K562 (cell line): ENCODE measurements at regions not wholly inside any gene's neighbourhood (a gene's known extent, or its start where the extent isn't known, plus 50 kb on each side); places are given as distances from the start of the nearest gene placed in this dataset.

Experiments used
- ATAC-seq: fragments of 200-7000 bp; cut with Tn5 transposase; 3 replicates; pipeline ENCODE4 v1.9.1; 2020; ENCODE audit warnings: moderate library complexity
- BruUV-seq: library from RNA; stranded (reverse); fragments of 400-500 nt; replicated peaks from 2 replicates; lab custom pipeline; 2021; lab: Mats Ljungman, UMichigan
- CTCF ChIA-PET: fragments of 300-600 bp; formaldehyde crosslinking; extraction: SDS; loops from one replicate; lab custom pipeline; 2021; ENCODE audit warnings: low intra/inter-chr PET ratio; lab: Yijun Ruan, JAX
- POLR2A ChIA-PET: fragments of 300-600, 350-650 bp; sonication (Branson Sonifier 250); formaldehyde crosslinking; extraction: SDS; loops from one replicate; lab custom pipeline; 2021; ENCODE audit warnings: antibody characterized with exemption, inconsistent platforms; lab: Yijun Ruan, JAX
- DNase-seq, 4 experiments: peaks; one replicate each; pipeline versions ENCODE4 v3.0.0 to v3.0.0-alpha.2; 2011 to 2018; ENCODE audit warnings: low spot score in 3 of 4, mixed read lengths in 3 of 4; ENCODE audit errors: extremely low read depth in 1 of 4
- FAIRE-seq: peaks from 2 replicates; lab custom pipeline; 2011; peaks lifted over from hg19 to GRCh38; lab: Jason Lieb, UNC
- H2AFZ ChIP-seq: 2 replicates; pipeline ENCODE4 v1.6.0; 2011; ENCODE audit warnings: low read depth, low read length, control low read depth, inconsistent platforms
- H3K27ac ChIP-seq: fragments of 200-600 bp; 3 replicates; pipeline ENCODE4 v1.8.0; 2011; ENCODE audit warnings: low read depth, mild to moderate bottlenecking, control low read depth, inconsistent platforms, low read length, moderate library complexity, mixed read lengths; ENCODE audit errors: extremely low read depth
- H3K27me3 ChIP-seq, 2 experiments: fragments of 300-600 bp in 1 of 2; 2 replicates in 1 of 2; 3 replicates in 1 of 2; pipeline versions ENCODE4 v1.6.0 to v1.8.0; 2011; ENCODE audit warnings: inconsistent platforms in 2 of 2, low read length in 2 of 2, mild to moderate bottlenecking in 1 of 2, mixed read lengths in 1 of 2, moderate library complexity in 1 of 2; ENCODE audit not compliant: control insufficient read depth in 2 of 2, insufficient read depth in 2 of 2
- H3K36me3 ChIP-seq: fragments of 300-600 bp; 3 replicates; pipeline ENCODE4 v1.8.0; 2011; ENCODE audit warnings: mild to moderate bottlenecking, low read length, inconsistent platforms; ENCODE audit not compliant: control insufficient read depth, insufficient read depth
- H3K4me1 ChIP-seq, 2 experiments: fragments of 200-600 bp in 1 of 2; replicated peaks in 1 of 2; 2 replicates in 1 of 2; 3 replicates in 1 of 2; pipeline versions ENCODE4 v1.5.1 to v1.8.0; 2011; ENCODE audit warnings: inconsistent platforms in 2 of 2, low read length in 2 of 2, mild to moderate bottlenecking in 1 of 2, mixed read lengths in 1 of 2, moderate library complexity in 1 of 2; ENCODE audit not compliant: control insufficient read depth in 2 of 2, insufficient read depth in 2 of 2
- H3K4me2 ChIP-seq: 2 replicates; pipeline ENCODE4 v1.6.1; 2011; ENCODE audit warnings: low read length, control low read depth, inconsistent platforms, mixed read lengths; ENCODE audit not compliant: insufficient read depth
- H3K4me3 ChIP-seq: fragments of 200-600 bp; sonication (generic), shearing (Covaris generic); 2 replicates; pipeline ENCODE4 v1.5.1; 2016; ENCODE audit warnings: control low read depth, inconsistent platforms
- H3K79me2 ChIP-seq: fragments of 200-600 bp; 3 replicates; pipeline ENCODE4 v1.8.0; 2011; ENCODE audit warnings: low read length, inconsistent platforms; ENCODE audit not compliant: control insufficient read depth, insufficient read depth
- H3K9ac ChIP-seq, 2 experiments: 2 replicates each; pipeline versions ENCODE4 v1.6.0 to v1.6.1; 2011; ENCODE audit warnings: low read depth in 2 of 2, low read length in 2 of 2, control low read depth in 1 of 2, inconsistent platforms in 1 of 2, mild to moderate bottlenecking in 1 of 2, mixed read lengths in 1 of 2; ENCODE audit not compliant: insufficient read depth in 1 of 2
- H3K9me1 ChIP-seq: one replicate; pipeline ENCODE4 v1.6.0; 2011; ENCODE audit warnings: inconsistent platforms, mild to moderate bottlenecking, low read length, moderate library complexity; ENCODE audit not compliant: control insufficient read depth, insufficient read depth
- H3K9me3 ChIP-seq: replicated peaks from 2 replicates; pipeline ENCODE4 v1.5.1; 2011; ENCODE audit warnings: low read depth, low read length, inconsistent platforms; ENCODE audit not compliant: control insufficient read depth, insufficient read depth
- H4K20me1 ChIP-seq: replicated peaks from 2 replicates; pipeline ENCODE4 v1.6.1; 2011; ENCODE audit warnings: low read length, inconsistent platforms, mixed read lengths; ENCODE audit not compliant: control insufficient read depth, insufficient read depth
- CTBP1 ChIP-seq: fragments of 450-650 bp; IDR thresholded peaks from 2 replicates; pipeline ENCODE4 v1.6.1; 2016; ENCODE audit warnings: borderline replicate concordance
- DEAF1 ChIP-seq: fragments of 450-650 bp; formaldehyde crosslinking; IDR thresholded peaks from 2 replicates; pipeline ENCODE4 v1.4.0; 2020; ENCODE audit warnings: mild to moderate bottlenecking, moderate library complexity
- E2F8 ChIP-seq: fragments of 450-650 bp; IDR thresholded peaks from 2 replicates; pipeline ENCODE4 v1.7.1; 2018; ENCODE audit warnings: mild to moderate bottlenecking, low read depth; ENCODE audit not compliant: partially characterized antibody
- ELK3 ChIP-seq: fragments of 450-650 bp; formaldehyde crosslinking; IDR thresholded peaks from 2 replicates; pipeline ENCODE4 v1.4.0; 2020; ENCODE audit warnings: mild to moderate bottlenecking
- GATAD2B ChIP-seq: fragments of 450-650 bp; IDR thresholded peaks from 2 replicates; pipeline ENCODE4 v1.6.1; 2017; ENCODE audit warnings: mild to moderate bottlenecking, borderline replicate concordance
- NCOA6 ChIP-seq: fragments of 450-650 bp; IDR thresholded peaks from 2 replicates; pipeline ENCODE4 v1.6.1; 2017; ENCODE audit warnings: mild to moderate bottlenecking
- NONO ChIP-seq, 2 experiments: fragments of 200-400 bp in 1 of 2; fragments of 450-650 bp in 1 of 2; formaldehyde crosslinking in 1 of 2; IDR thresholded peaks; 2 replicates each; pipeline ENCODE4 v1.6.1; 2017; ENCODE audit warnings: low read depth in 2 of 2, mild to moderate bottlenecking in 2 of 2, moderate library complexity in 2 of 2, low read length in 1 of 2
- PHB2 ChIP-seq: fragments of 450-650 bp; IDR thresholded peaks from 2 replicates; pipeline ENCODE4 v1.6.1; 2017; ENCODE audit warnings: low read depth
- POLR2A ChIP-seq: fragments of 450-650 bp; conservative IDR thresholded peaks from 2 replicates; pipeline ENCODE4 v1.6.1; 2016
- SIX5 ChIP-seq, 2 experiments: IDR thresholded peaks; 2 replicates each; pipeline ENCODE4 v1.6.1; 2011; ENCODE audit warnings: low read length in 2 of 2, borderline replicate concordance in 1 of 2, low read depth in 1 of 2, mild to moderate bottlenecking in 1 of 2, moderate library complexity in 1 of 2; ENCODE audit not compliant: insufficient read depth in 1 of 2
- SMAD2 ChIP-seq: fragments of 150-350 bp; IDR thresholded peaks from 2 replicates; pipeline ENCODE4 v1.6.1; 2014; ENCODE audit warnings: low read depth, mild to moderate bottlenecking, low read length
- SRSF1 ChIP-seq: fragments of 200-400 bp; formaldehyde crosslinking; IDR thresholded peaks from 2 replicates; pipeline ENCODE4 v1.6.1; 2017; ENCODE audit warnings: mild to moderate bottlenecking, low read depth, low read length, moderate library complexity
- TAF15 ChIP-seq: fragments of 200-400 bp; formaldehyde crosslinking; IDR thresholded peaks from 2 replicates; pipeline ENCODE4 v1.6.1; 2017; ENCODE audit warnings: mild to moderate bottlenecking, low read depth, low read length, moderate library complexity
- TEAD2 ChIP-seq: fragments of 450-650 bp; IDR thresholded peaks from 2 replicates; pipeline ENCODE4 v1.6.1; 2016; ENCODE audit warnings: missing genetic modification characterization, control low read depth, missing compliant biosample characterization
- TFAP4 ChIP-seq: sonication (generic); formaldehyde crosslinking; IDR thresholded peaks from 2 replicates; pipeline ENCODE4 v1.8.0; 2022; ENCODE audit warnings: missing genetic modification reagents, mild to moderate bottlenecking, moderate library complexity, borderline replicate concordance
- TRIM28 ChIP-seq: fragments of 450-650 bp; IDR thresholded peaks from 2 replicates; pipeline ENCODE4 v1.6.1; 2017
- ZKSCAN8 ChIP-seq: fragments of 200-800 bp; sonication (Bioruptor generic); IDR thresholded peaks from 2 replicates; pipeline ENCODE4 v1.6.1; 2016; ENCODE audit warnings: missing genetic modification characterization, missing compliant biosample characterization
- ZNF165 ChIP-seq: fragments of 250-450 bp; sonication (Bioruptor Pico); IDR thresholded peaks from 2 replicates; pipeline ENCODE4 v1.4.0; 2020; ENCODE audit warnings: borderline replicate concordance
- ZNF253 ChIP-seq: fragments of 250-450 bp; sonication (Bioruptor Pico); conservative IDR thresholded peaks from 2 replicates; pipeline ENCODE4 v1.6.1; 2021; ENCODE audit warnings: mild to moderate bottlenecking
- WGBS: fragments of 100-300 bp; shearing (Covaris generic); methylation state at CpG from one replicate; pipeline ENCODE4 v1.1.6; 2016; ENCODE audit warnings: low coverage, mixed read lengths; ENCODE audit not compliant: insufficient coverage; ENCODE audit errors: missing lambda C conversion rate; 5-methylcytosine and 5-hydroxymethylcytosine counted together
- in situ Hi-C: fragments of 300-500 bp; cut with MboI; formaldehyde crosslinking; loops from 4 replicates; pipeline ENCODE4 v1.15.0; 2018; ENCODE audit warnings: inconsistent platforms, mixed read lengths
- intact Hi-C: fragments of 100-400 bp; cut with micrococcal nuclease; formaldehyde crosslinking; loops from 2 replicates; pipeline ENCODE4 v1.14.2; 2022

GRCh38 chr20:16844406-16844805 is 96.2 kb downstream of the OTOR start:
- ATAC-seq = no peak
- ChIA-PET POLR2A (no interaction called here), CTCF (no interaction called here)
- 0% methylated on average over 1 of the region's 1 CpG for WGBS
- no peak for DNase-seq
- Histone ChIP-seq H3K27ac (no peak overlapping the region), H3K79me2 (no peaks in the 10 kb centered on the region), H2AFZ (no peak overlapping the region), H4K20me1 (no peaks in the 10 kb centered on the region), H3K4me1 (no peaks in the 10 kb centered on the region), H3K27me3 (no peaks in the 10 kb centered on the region), H3K4me3 (no peak overlapping the region), H3K4me2 (no peak overlapping the region), H3K9ac (no peak overlapping the region), H3K9me1 (no peaks in the 10 kb centered on the region), H3K36me3 (no peaks in the 10 kb centered on the region), H3K9me3 (no peaks in the 10 kb centered on the region)
- no peak for TF ChIP-seq SIX5 (IDR thresholded peaks at IDR 0.05; ENCODE audit: borderline replicate concordance in 1 of 2, insufficient read depth in 1 of 2, low read depth in 1 of 2, low read length in 2 of 2)
- TF ChIP-seq CTBP1 = no peak
- no peak for TF ChIP-seq GATAD2B
- TF ChIP-seq DEAF1 (CRISPR knock-in tag) = no peak
- no peak for TF ChIP-seq SMAD2
- TF ChIP-seq ZKSCAN8 (CRISPR knock-in tag) = no peak
- TF ChIP-seq PHB2 = no peak
- TF ChIP-seq NCOA6 = no peak
- TF ChIP-seq NONO (IDR thresholded peaks at IDR 0.05; ENCODE audit: low read depth in 2 of 2, low read length in 1 of 2) = no peak
- no peak for TF ChIP-seq SRSF1
- no peak for TF ChIP-seq POLR2A
- TF ChIP-seq TRIM28 = no peak
- no peak for TF ChIP-seq ZNF253 (CRISPR knock-in tag)
- no peak for TF ChIP-seq E2F8
- no peak for TF ChIP-seq TEAD2 (tag)
- TF ChIP-seq TAF15 = no peak
- TF ChIP-seq ZNF165 (CRISPR knock-in tag) = no peak
- TF ChIP-seq ELK3 = no peak
- TF ChIP-seq TFAP4 (CRISPR knock-in tag) = no peak
- in situ Hi-C loops = no loop called here
- no TSS peak for BruUV-seq
- no peak for FAIRE-seq
- intact Hi-C loops = no loop called here
